Fibroblast of skin of left quadriceps (primary cell): ENCODE measurements at regions not wholly inside any gene's neighbourhood (a gene's known extent, or its start where the extent isn't known, plus 50 kb on each side); places are given as distances from the start of the nearest gene placed in this dataset.

ENCODE experiments used
- DNase-seq, 2 experiments: peaks; one replicate each; pipeline ENCODE4 v3.0.0-alpha.2; 2013; ENCODE audit warnings: low read depth in 2 of 2

DNA sequence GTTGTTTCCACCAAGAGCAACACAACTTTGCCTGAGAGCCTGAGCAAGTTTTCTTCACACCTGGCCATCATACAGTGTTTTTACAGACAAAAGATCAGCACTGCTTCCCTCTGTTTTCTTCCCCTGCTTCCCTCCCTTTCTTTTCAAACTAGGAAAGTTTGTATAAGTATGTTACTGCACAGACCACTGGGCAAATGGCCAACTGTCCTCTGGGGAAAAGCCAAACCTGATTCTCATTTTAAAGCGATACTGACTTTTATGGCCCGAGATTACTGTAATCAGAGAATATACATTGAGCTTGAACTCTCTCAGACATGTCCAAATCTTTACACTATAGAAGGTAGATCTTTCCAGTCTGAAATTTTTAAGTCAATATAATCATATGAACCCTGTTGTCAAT, 415.0 kb downstream of the NFIB start:
- DNase-seq = no peak

- DNase-seq = no peak
These were observed 416.8 kb downstream of the NFIB start for GRCh38 chr9:13896922-13897835.

GRCh38 chr9:13896047-13896446, 417.9 kb downstream of the NFIB start:
- DNase-seq = no peak

DNA sequence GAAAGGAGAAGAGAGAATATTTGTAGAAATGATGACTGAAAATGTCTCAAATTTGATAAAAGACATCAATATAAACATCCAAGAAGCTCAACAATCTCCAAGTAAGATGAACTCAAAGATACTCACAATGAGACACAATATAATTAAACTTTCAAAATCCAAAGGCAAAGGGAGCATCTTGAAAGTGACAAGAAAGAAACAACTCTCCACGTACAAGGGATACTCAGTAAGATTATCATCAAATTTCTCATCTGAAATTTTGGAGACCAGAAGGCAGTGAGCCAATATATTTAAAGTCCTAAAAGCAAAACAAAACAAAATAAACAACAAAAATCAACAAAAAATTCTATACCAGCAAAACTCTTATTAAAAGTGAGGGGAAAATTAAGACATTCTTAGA, 428.7 kb downstream of the NFIB start:
- DNase-seq = no peak

- peak; percentile 13 to 16 for DNase-seq
These were observed 434.0 kb downstream of the NFIB start for GRCh38 chr9:13879981-13880380.

GRCh38 chr9:13879011-13879410, 434.9 kb downstream of the NFIB start:
- DNase-seq = no peak

DNA sequence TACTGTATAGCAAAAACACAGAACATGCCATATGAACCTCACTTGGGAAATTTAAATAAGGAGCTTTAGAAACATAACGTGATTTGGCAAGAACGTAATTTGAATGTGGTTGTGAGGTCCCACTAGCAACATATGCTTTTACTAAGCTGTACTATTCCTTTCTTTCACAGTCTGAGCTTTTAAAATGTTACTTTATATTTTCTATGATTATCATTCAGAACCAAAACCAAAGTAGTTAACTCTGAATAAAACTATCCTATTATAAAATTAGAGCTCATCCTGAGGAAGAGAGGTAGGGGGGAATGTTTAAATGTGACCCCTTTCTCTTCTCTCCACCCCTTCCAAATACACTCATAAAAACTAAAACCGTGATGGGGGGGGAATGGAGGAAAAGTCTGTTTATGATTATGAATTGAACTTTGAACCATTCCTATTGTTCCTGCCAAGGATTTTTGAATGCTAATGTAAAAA, 435.7 kb downstream of the NFIB start:
- no peak for DNase-seq

GRCh38 chr9:13876741-13877140, 437.2 kb downstream of the NFIB start:
- DNase-seq = no peak

DNA sequence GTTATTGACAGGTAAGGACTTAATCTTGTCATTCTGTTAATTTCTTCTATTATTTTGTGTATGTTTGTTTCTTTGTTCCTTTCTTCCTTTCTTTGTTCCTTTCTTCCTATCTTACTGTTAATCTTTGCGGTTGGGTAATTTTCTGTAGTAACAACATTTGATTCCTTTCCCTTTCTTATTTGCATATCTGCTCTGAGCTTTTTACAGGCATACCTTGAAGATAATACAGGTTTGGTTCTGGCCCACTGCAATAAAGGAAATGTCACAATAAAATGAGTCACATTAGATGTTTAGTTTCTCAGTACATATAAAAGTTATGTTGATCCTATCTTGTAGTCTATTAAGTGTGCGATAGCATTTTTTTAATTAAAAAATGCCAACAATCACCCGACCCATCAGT, 440.7 kb downstream of the NFIB start:
- DNase-seq = no peak

DNA sequence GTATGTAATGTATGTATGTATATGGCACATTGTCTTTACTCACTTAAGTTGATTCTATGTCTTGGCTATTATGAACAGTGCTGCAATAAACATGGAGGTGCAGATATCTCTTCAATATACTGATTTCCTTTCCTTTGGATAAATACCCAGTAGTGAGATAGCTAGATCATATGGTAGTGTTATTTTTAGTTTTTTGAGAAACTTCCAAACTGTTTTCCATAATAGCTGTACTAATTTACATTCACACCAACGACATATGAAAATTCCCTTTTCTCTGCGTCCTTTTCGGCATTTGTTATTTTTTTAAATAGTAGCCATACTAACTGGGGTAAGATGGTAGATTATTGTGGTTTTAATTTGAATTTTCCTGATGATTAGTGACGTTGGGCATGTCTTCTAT, 445.6 kb downstream of the NFIB start:
- DNase-seq = no peak

- DNase-seq = no peak
These were observed 448.1 kb downstream of the NFIB start for GRCh38 chr9:13865869-13866268.

- no peak for DNase-seq
These were observed 450.8 kb downstream of the NFIB start for GRCh38 chr9:13863112-13863511.

DNA sequence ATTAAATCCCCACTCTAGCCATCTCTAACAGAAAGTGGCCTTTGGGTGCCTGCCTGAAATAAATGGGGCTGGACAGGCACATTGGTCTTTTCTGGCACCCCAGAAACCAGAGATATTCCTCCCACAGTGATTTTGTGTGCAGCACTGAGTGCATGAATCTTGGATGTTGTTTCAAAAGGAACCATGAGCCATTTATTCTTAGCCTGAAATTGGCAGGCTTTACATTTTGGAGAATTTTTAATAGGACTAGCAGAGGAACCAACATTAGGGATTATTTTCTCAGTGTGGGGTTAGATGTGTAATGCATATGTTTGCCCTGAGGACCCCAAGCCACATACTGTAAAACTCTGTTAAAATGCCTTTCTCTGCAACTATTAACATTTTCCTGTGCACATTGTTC, 451.3 kb downstream of the NFIB start:
- no peak for DNase-seq

- no peak for DNase-seq
These were observed 452.8 kb downstream of the NFIB start for GRCh38 chr9:13860946-13861640.

DNA sequence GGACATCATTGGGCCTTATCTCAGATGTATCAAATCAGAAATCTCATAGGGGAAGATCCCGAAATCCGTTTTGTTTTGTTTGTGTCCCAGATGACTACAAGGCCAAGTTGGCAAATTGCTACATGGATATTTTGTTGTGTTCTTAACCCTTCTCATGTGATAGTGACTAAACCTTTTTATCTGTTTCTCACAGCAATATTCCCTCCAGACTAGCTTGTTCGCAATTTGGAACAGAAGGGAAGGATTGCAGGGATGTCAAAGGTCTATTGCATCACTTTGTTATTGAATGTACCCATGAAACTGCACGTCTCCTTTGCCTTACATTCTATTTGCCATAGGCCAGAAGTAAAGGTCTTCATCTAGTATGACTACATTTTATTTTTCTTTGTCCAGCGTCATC, 453.9 kb downstream of the NFIB start:
- DNase-seq = no peak

DNA sequence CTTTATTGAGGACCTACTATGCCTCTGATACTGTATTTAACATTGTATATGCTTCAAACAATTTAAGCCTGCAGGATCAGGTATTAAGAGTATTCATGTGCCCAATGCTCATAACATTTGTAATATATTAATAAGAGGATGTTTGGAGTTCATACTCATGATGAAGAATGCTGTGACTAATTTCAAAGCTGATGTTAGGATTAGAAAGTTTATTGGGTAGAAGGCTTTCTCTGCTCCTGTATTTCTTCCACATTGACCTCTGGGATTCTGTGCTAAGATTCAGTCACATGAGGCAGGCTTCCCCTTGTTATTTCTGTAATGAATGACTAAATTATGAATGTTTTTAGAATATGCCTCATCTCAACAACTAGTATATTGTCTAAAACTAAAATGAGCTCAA, 456.4 kb downstream of the NFIB start:
- DNase-seq = peak; percentile 32 to 35

GRCh38 chr9:13847270-13847669, 466.7 kb downstream of the NFIB start:
- DNase-seq = no peak

DNA sequence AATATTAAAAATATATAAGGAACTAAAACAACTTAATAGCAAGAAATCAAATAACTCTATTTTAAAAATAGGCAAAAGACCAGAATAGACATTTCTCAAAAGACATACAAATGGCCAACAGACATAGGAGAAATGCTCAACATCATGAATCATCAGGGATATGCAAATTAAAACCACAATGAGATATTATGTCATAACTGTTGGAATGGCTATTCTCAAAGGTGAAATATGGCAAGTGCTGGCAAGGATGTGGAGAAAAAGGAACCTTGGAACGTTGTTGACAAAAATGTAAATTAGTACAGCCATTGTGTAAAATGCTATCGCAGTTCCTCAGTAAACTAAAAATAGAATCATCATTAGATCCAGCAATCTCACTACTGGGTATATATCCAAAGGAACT, 468.5 kb downstream of the NFIB start:
- peak; percentile 93 for DNase-seq

DNA sequence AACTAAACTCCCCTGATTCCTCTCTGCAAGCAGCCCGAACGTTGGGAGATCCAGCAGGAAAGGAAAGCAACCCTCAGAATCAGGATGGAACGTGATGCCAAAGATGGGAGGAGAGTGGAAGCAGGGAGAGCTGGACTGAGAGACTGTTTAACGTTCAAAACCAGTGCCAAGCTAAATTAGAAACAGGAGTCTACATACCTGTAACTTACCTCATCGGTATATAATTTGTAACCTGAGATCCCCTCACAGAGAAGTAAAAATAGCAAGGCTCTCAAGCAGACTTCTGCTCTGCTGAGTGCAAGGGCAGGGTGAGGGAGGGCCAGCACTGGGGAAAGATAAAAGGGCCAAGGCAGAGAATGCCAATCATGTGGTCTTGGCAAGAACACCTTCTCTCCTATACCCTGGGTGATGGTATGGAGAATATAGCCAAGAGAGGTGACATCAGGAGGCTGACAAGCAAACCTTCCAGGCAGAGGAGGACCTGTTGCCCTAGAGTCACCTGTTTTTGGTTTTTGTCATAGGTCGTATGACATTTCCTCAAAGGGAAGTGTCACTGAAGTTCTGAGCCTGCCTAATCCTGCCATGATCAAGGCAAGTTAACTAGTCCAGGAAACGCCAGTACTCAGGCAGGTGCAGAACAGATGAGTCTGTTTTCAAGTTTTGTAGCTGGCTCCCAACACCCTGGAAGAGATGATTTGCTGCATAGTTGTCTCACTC, 472.0 kb downstream of the NFIB start:
- DNase-seq = no peak

GRCh38 chr9:13832446-13832845, 481.5 kb downstream of the NFIB start:
- DNase-seq = no peak

GRCh38 chr9:13823026-13823425, 490.9 kb downstream of the NFIB start:
- no peak for DNase-seq

GRCh38 chr9:13817754-13818278, 496.1 kb downstream of the NFIB start:
- no peak for DNase-seq
